ENCODE measurements at regions not wholly inside any gene's neighbourhood (a gene's known extent, or its start where the extent isn't known, plus 50 kb on each side); places are given as distances from the start of the nearest gene placed in this dataset.

- DNase-seq, result no peak
Measured at GRCh38 chr4:30943356-30943755, 223.2 kb downstream of the PCDH7 start.

- no peak for DNase-seq
Measured at GRCh38 chr4:30945586-30945985, 225.4 kb downstream of the PCDH7 start.

GRCh38 chr4:30946288-30946687, 226.1 kb downstream of the PCDH7 start:
- no peak for DNase-seq

- DNase-seq, result no peak
Measured at GRCh38 chr4:30948653-30949052, 228.5 kb downstream of the PCDH7 start.

GRCh38 chr4:30950737-30951136, 230.6 kb downstream of the PCDH7 start:
- no peak for DNase-seq

GRCh38 chr4:30952526-30953219, 232.5 kb downstream of the PCDH7 start:
- no peak for DNase-seq

- no peak for DNase-seq
Measured at GRCh38 chr4:30953799-30954198, 233.6 kb downstream of the PCDH7 start.

GRCh38 chr4:30956916-30957315, 236.7 kb downstream of the PCDH7 start:
- DNase-seq, result no peak

GRCh38 chr4:30957706-30958105, 237.5 kb downstream of the PCDH7 start:
- DNase-seq, result no peak

- DNase-seq, result no peak
Measured at GRCh38 chr4:30959781-30960485, 239.8 kb downstream of the PCDH7 start.

- DNase-seq, result no peak
Measured at GRCh38 chr4:30962939-30963338, 242.8 kb downstream of the PCDH7 start.

GRCh38 chr4:30968926-30969325, 248.8 kb downstream of the PCDH7 start:
- DNase-seq, result no peak

- DNase-seq, result no peak
Measured at GRCh38 chr4:30972542-30972941, 252.4 kb downstream of the PCDH7 start.

- DNase-seq, result no peak
Measured at GRCh38 chr4:30973993-30974392, 253.8 kb downstream of the PCDH7 start.

GRCh38 chr4:30979402-30979801, 259.2 kb downstream of the PCDH7 start:
- no peak for DNase-seq

GRCh38 chr4:30989508-30989907, 269.3 kb downstream of the PCDH7 start:
- DNase-seq, result no peak

- DNase-seq, result no peak
Measured at GRCh38 chr4:30996841-30997240, 276.7 kb downstream of the PCDH7 start.

GRCh38 chr4:31005037-31005436, 284.9 kb downstream of the PCDH7 start:
- no peak for DNase-seq

- DNase-seq, result no peak
Measured at GRCh38 chr4:31007858-31008257, 287.7 kb downstream of the PCDH7 start.

- no peak for DNase-seq
Measured at GRCh38 chr4:31009926-31010325, 289.8 kb downstream of the PCDH7 start.

GRCh38 chr4:31015123-31015522, 295.0 kb downstream of the PCDH7 start:
- DNase-seq, result no peak

- no peak for DNase-seq
Measured at GRCh38 chr4:31016322-31017061, 296.3 kb downstream of the PCDH7 start.

GRCh38 chr4:31020363-31020762, 300.2 kb downstream of the PCDH7 start:
- DNase-seq, result no peak

- DNase-seq, result no peak
Measured at GRCh38 chr4:31021008-31021407, 300.8 kb downstream of the PCDH7 start.

Data from right forelimb (tissue), 1 donor.